PC-3 (cell line): ENCODE measurements at regions not wholly inside any gene's neighbourhood (a gene's known extent, or its start where the extent isn't known, plus 50 kb on each side); places are given as distances from the start of the nearest gene placed in this dataset.

ENCODE experiments used
- CTCF ChIP-seq: fragments of 300-600 bp; sonication (generic); conservative IDR thresholded peaks from 2 replicates; pipeline ENCODE4 v1.5.1; 2017; ENCODE audit warnings: antibody characterized with exemption, low read depth, mild to moderate bottlenecking, low read length
- EZH2 ChIP-seq: fragments of 300-600 bp; sonication (generic); IDR thresholded peaks from one replicate; pipeline ENCODE4 v1.6.1; 2017; ENCODE audit warnings: antibody characterized with exemption, mild to moderate bottlenecking, low read length; ENCODE audit not compliant: unreplicated experiment
- EZH2phosphoT487 ChIP-seq: fragments of 300-600 bp; sonication (generic); IDR thresholded peaks from 2 replicates; pipeline ENCODE4 v1.6.1; 2018; ENCODE audit warnings: mild to moderate bottlenecking, antibody characterized with exemption, low read length, borderline replicate concordance

GRCh38 chr9:65444943-65445342 is 159.9 kb upstream of the FOXD4L5 start:
- no peak for TF ChIP-seq CTCF
- TF ChIP-seq EZH2: no peak
- TF ChIP-seq EZH2phosphoT487: no peak
